GM18909 (cell line): ENCODE measurements at regions not wholly inside any gene's neighbourhood (a gene's known extent, or its start where the extent isn't known, plus 50 kb on each side); places are given as distances from the start of the nearest gene placed in this dataset.

Experiments
- ATAC-seq: cut with Tn5 transposase; IDR thresholded peaks from one replicate; pipeline ENCODE4 v1.9.1; 2021; ENCODE audit warnings: mild to moderate bottlenecking; ENCODE audit not compliant: unreplicated experiment, poor library complexity

- no peak for ATAC-seq
Observed at GRCh38 chr7:3246651-3247050, 54.4 kb upstream of the SDK1 start.

GRCh38 chr7:3250725-3251124 is 50.3 kb upstream of the SDK1 start:
- no peak for ATAC-seq
